Aorta (tissue), 5 donors: ENCODE measurements at regions not wholly inside any gene's neighbourhood (a gene's known extent, or its start where the extent isn't known, plus 50 kb on each side); places are given as distances from the start of the nearest gene placed in this dataset.

ENCODE experiments used
- ATAC-seq: fragments of 200-7000 bp; cut with Tn5 transposase; one replicate; pipeline ENCODE4 v1.9.1; 2022; ENCODE audit warnings: moderate library complexity; ENCODE audit not compliant: low FRiP score
- DNase-seq, 2 donors: peaks; one replicate each; pipeline ENCODE4 v3.0.0-alpha.2; 2020
- H3K27ac ChIP-seq, 2 donors: one replicate each; pipeline ENCODE4 v1.5.1; 2013; ENCODE audit warnings: low read length in 2 of 2, mild to moderate bottlenecking in 2 of 2, moderate library complexity in 2 of 2, control low read depth in 1 of 2, inconsistent platforms in 1 of 2, low read depth in 1 of 2
- H3K27me3 ChIP-seq, 2 donors: one replicate each; pipeline ENCODE4 v1.6.1; 2013; ENCODE audit warnings: control low read depth in 1 of 2, low read length in 1 of 2, mild to moderate bottlenecking in 1 of 2, moderate library complexity in 1 of 2; ENCODE audit not compliant: insufficient read depth in 2 of 2, control insufficient read depth in 1 of 2
- H3K36me3 ChIP-seq, 2 donors: one replicate each; pipeline ENCODE4 v1.6.1; 2013; ENCODE audit warnings: control low read depth in 1 of 2, low read length in 1 of 2, mild to moderate bottlenecking in 1 of 2; ENCODE audit not compliant: insufficient read depth in 2 of 2, control insufficient read depth in 1 of 2
- H3K4me1 ChIP-seq, 2 donors: one replicate each; pipeline ENCODE4 v1.6.1; 2013; ENCODE audit warnings: low read length in 2 of 2, control low read depth in 1 of 2, mild to moderate bottlenecking in 1 of 2, moderate library complexity in 1 of 2; ENCODE audit not compliant: insufficient read depth in 2 of 2, control insufficient read depth in 1 of 2
- H3K4me3 ChIP-seq, 2 donors: one replicate each; pipeline ENCODE4 v1.5.1; 2013; ENCODE audit warnings: low read length in 2 of 2, control low read depth in 1 of 2, mild to moderate bottlenecking in 1 of 2
- H3K9me3 ChIP-seq: one replicate; pipeline ENCODE4 v1.6.1; 2013; ENCODE audit warnings: mild to moderate bottlenecking, low read length; ENCODE audit not compliant: control insufficient read depth
- WGBS, 2 donors: extraction: QIAGEN DNeasy Blood & Tissue Kit; methylation state at CpG; one replicate each; pipeline ENCODE4 v1.1.7; 2013; 5-methylcytosine and 5-hydroxymethylcytosine counted together
- intact Hi-C, 2 donors: fragments of 100-400 bp; cut with DNase I; formaldehyde crosslinking; loops; one replicate each; pipeline versions ENCODE4 v1.14.2 to v1.15.0; 2022
- donor health status: healthy with polysubstance abuse.
- donor health status: Bipolar disorder and iron deficiency.
- donor health status: DM: no; HTN: no; CAD: no.
- donor health status: DM: no; HTN: no; CAD: no.
- donor health status: DM: yes; HTN: yes; CAD: no.

GRCh38 chr9:1415146-1415545 lies 365.0 kb downstream of the DMRT2 start:
- Histone ChIP-seq H3K27ac (no peak overlapping the region), H3K27me3 (no peaks in the 10 kb centered on the region), H3K9me3 (no peaks in the 10 kb centered on the region), H3K4me3 (no peak overlapping the region), H3K36me3 (no peaks in the 10 kb centered on the region), H3K4me1 (no peaks in the 10 kb centered on the region)
- DNase-seq: no peak
- 74 to 81% methylated on average over 2 of the region's 2 CpGs for WGBS, 2 donors
- no peak for ATAC-seq
- intact Hi-C loops: no loop called here

- Histone ChIP-seq H3K36me3 (no peaks in the 10 kb centered on the region), H3K27ac (no peak overlapping the region), H3K27me3 (no peaks in the 10 kb centered on the region), H3K9me3 (no peaks in the 10 kb centered on the region), H3K4me3 (no peak overlapping the region), H3K4me1 (no peaks in the 10 kb centered on the region)
- ATAC-seq (no peak), DNase-seq (no peak)
- 73 to 84% methylated on average over 4 of the region's 4 CpGs for WGBS, 2 donors
- intact Hi-C loops: no loop called here
Observed at GRCh38 chr9:1416261-1416660, 366.1 kb downstream of the DMRT2 start.

- no peaks in the 10 kb centered on the region for H3K36me3 ChIP-seq
- DNase-seq (no peak), ATAC-seq (no peak)
- no peaks in the 10 kb centered on the region for H3K27me3 ChIP-seq
- H3K27ac ChIP-seq: no peak overlapping the region
- H3K9me3 ChIP-seq: no peaks in the 10 kb centered on the region
- H3K4me1 ChIP-seq: no peaks in the 10 kb centered on the region
- intact Hi-C loops: no loop called here
- WGBS, 2 donors: 82 to 83% methylated on average over 4 of the region's 4 CpGs
- H3K4me3 ChIP-seq: no peak overlapping the region
Observed at GRCh38 chr9:1421436-1421835, 371.3 kb downstream of the DMRT2 start.

GRCh38 chr9:1427875-1428274 lies 377.7 kb downstream of the DMRT2 start:
- H3K27me3 ChIP-seq: peaks cover 0 to 2% of the 10 kb centered on the region in 2 donors
- no peaks in the 10 kb centered on the region for H3K36me3 ChIP-seq
- 65 to 78% methylated on average over 2 of the region's 2 CpGs for WGBS, 2 donors
- no peaks in the 10 kb centered on the region for H3K4me1 ChIP-seq
- DNase-seq (no peak), ATAC-seq (no peak)
- intact Hi-C loops: no loop called here
- H3K27ac ChIP-seq: no peak overlapping the region
- no peaks in the 10 kb centered on the region for H3K9me3 ChIP-seq
- H3K4me3 ChIP-seq: no peak overlapping the region

- H3K27ac ChIP-seq: no peak overlapping the region
- no peaks in the 10 kb centered on the region for H3K4me1 ChIP-seq
- intact Hi-C loops: no loop called here
- H3K36me3 ChIP-seq: no peaks in the 10 kb centered on the region
- no peak overlapping the region for H3K4me3 ChIP-seq
- H3K9me3 ChIP-seq: no peaks in the 10 kb centered on the region
- no peak for DNase-seq
- 21 to 27% methylated on average over 5 of the region's 5 CpGs for WGBS, 2 donors
- peaks cover 0 to 2% of the 10 kb centered on the region in 2 donors for H3K27me3 ChIP-seq
- no peak for ATAC-seq
Observed at GRCh38 chr9:1429297-1429696, 379.1 kb downstream of the DMRT2 start.

GRCh38 chr9:1431461-1431860 lies 381.3 kb downstream of the DMRT2 start:
- no peaks in the 10 kb centered on the region for H3K9me3 ChIP-seq
- 89 to 92% methylated on average over 4 of the region's 4 CpGs for WGBS, 2 donors
- intact Hi-C loops: no loop called here
- peaks cover 0 to 2% of the 10 kb centered on the region in 2 donors for H3K27me3 ChIP-seq
- no peaks in the 10 kb centered on the region for H3K4me1 ChIP-seq
- DNase-seq (no peak), ATAC-seq (no peak)
- H3K27ac ChIP-seq: no peak overlapping the region
- H3K36me3 ChIP-seq: no peaks in the 10 kb centered on the region
- no peak overlapping the region for H3K4me3 ChIP-seq

DNA sequence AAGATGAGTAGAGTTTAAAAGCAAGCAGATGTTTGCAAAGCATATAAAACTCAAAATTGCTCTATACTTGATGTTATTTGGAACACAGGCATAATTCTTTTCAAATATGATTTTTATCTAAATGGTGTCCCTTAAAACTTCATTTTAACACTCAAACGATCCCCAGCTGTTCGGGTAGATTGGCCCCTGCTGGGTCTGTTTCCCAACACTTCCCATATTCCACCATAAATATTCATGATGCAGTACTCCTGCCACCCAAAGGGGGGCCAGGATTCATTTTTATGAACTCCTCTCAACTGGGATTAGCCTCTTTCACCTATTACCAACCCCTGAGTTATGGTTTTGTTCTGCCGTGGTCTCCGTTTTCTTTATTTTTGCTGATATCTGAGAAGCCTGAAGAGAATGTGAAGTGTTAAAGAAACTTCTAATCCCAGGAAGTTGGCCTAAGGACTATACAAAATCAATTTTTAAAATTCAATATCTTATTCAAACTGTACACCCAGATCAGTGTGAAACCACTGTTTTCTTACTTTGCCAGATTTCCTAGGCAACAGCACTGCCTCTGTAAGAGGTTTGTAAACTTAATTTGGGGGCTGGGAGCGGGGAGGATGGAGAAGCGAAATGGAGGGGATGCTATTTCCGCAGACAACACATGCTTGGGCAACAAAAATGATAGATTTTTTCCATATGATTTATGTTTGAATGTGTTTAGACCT lies 384.1 kb downstream of the DMRT2 start:
- H3K27me3 ChIP-seq: peaks cover 0 to 1% of the 10 kb centered on the region in 2 donors
- H3K4me3 ChIP-seq: no peak overlapping the region
- intact Hi-C loops: no loop called here
- DNase-seq (no peak), ATAC-seq (no peak)
- 42 to 53% methylated on average over 7 of the region's 7 CpGs for WGBS, 2 donors
- H3K27ac ChIP-seq: no peak overlapping the region
- H3K9me3 ChIP-seq: no peaks in the 10 kb centered on the region
- H3K36me3 ChIP-seq: no peaks in the 10 kb centered on the region
- no peaks in the 10 kb centered on the region for H3K4me1 ChIP-seq

- intact Hi-C loops: no loop called here
- H3K4me1 ChIP-seq: no peaks in the 10 kb centered on the region
- 24 to 35% methylated on average over 2 of the region's 2 CpGs for WGBS, 2 donors
- DNase-seq: no peak
- H3K27ac ChIP-seq: no peak overlapping the region
- no peak for ATAC-seq
- H3K9me3 ChIP-seq: no peaks in the 10 kb centered on the region
- H3K27me3 ChIP-seq: no peaks in the 10 kb centered on the region
- no peaks in the 10 kb centered on the region for H3K36me3 ChIP-seq
- no peak overlapping the region for H3K4me3 ChIP-seq
Observed at GRCh38 chr9:1434811-1435210, 384.7 kb downstream of the DMRT2 start.

GRCh38 chr9:1440256-1440655 lies 390.1 kb downstream of the DMRT2 start:
- ATAC-seq (no peak), DNase-seq (no peak)
- intact Hi-C loops: no loop called here
- WGBS, 2 donors: 70 to 71% methylated on average over 3 of the region's 3 CpGs
- H3K27me3 ChIP-seq: no peaks in the 10 kb centered on the region
- no peak overlapping the region for H3K4me3 ChIP-seq
- H3K27ac ChIP-seq: no peak overlapping the region
- no peaks in the 10 kb centered on the region for H3K4me1 ChIP-seq
- H3K9me3 ChIP-seq: no peaks in the 10 kb centered on the region
- H3K36me3 ChIP-seq: no peaks in the 10 kb centered on the region
